Cardiac muscle cell (in vitro differentiated cells and primary cell): ENCODE measurements at regions not wholly inside any gene's neighbourhood (a gene's known extent, or its start where the extent isn't known, plus 50 kb on each side); places are given as distances from the start of the nearest gene placed in this dataset.
"Not testable (repeated sequence)": the region's sequence is repeated elsewhere in the genome, so short reads cannot be mapped to it uniquely, and the experiment has no call there.

Experiments used
- DNase-seq, 2 donors: peaks; one replicate each; pipeline versions ENCODE4 v3.0.0 to v3.0.0-alpha.2; 2010 to 2017; ENCODE audit warnings: low read depth in 1 of 2, low spot score in 1 of 2
- H3K27ac ChIP-seq: fragments of 200-600 bp; sonication (generic); 2 replicates; pipeline ENCODE4 v1.5.1; 2016
- H3K27me3 ChIP-seq: fragments of 200-600 bp; sonication (generic); 2 replicates; pipeline ENCODE4 v1.6.0; 2016; ENCODE audit warnings: control low read depth
- H3K36me3 ChIP-seq: fragments of 200-600 bp; sonication (generic); 2 replicates; pipeline ENCODE4 v1.5.1; 2016; ENCODE audit warnings: control low read depth
- H3K4me1 ChIP-seq: fragments of 200-600 bp; sonication (generic); 2 replicates; pipeline ENCODE4 v1.8.1; 2017; ENCODE audit warnings: low read depth, mild to moderate bottlenecking, mixed run types
- H3K4me3 ChIP-seq: fragments of 200-600 bp; sonication (generic); 2 replicates; pipeline ENCODE4 v1.5.1; 2016; ENCODE audit warnings: mild to moderate bottlenecking
- H3K9me3 ChIP-seq: fragments of 200-600 bp; sonication (generic); 2 replicates; pipeline ENCODE4 v1.5.1; 2017; ENCODE audit warnings: low read depth, mild to moderate bottlenecking, control low read depth
- CTCF ChIP-seq: IDR thresholded peaks from 2 replicates; pipeline ENCODE4 v1.5.1; 2012; ENCODE audit warnings: low read depth, mild to moderate bottlenecking, low read length

GRCh38 chr9:30928045-30928444 is 1456.4 kb upstream of the ACO1 start:
- H3K4me1 ChIP-seq: no peaks in the 10 kb centered on the region
- no peak overlapping the region for H3K27ac ChIP-seq
- no peak for TF ChIP-seq CTCF

GRCh38 chr9:30932226-30932625 is 1452.2 kb upstream of the ACO1 start:
- H3K9me3 ChIP-seq: no peaks in the 10 kb centered on the region
- no peak overlapping the region for H3K4me3 ChIP-seq
- no peaks in the 10 kb centered on the region for H3K27me3 ChIP-seq
- DNase-seq: no peak
- no peak overlapping the region for H3K27ac ChIP-seq
- H3K4me1 ChIP-seq: no peaks in the 10 kb centered on the region
- no peak for TF ChIP-seq CTCF
- no peaks in the 10 kb centered on the region for H3K36me3 ChIP-seq

More at GRCh38 chr9:30928045-30928444, 1456.4 kb upstream of the ACO1 start:
- DNase-seq: no peak
- Histone ChIP-seq H3K27me3 (no peaks in the 10 kb centered on the region), H3K9me3 (no peaks in the 10 kb centered on the region), H3K4me3 (no peak overlapping the region), H3K36me3 (no peaks in the 10 kb centered on the region)

GRCh38 chr9:30935730-30936129 is 1448.7 kb upstream of the ACO1 start:
- Histone ChIP-seq H3K4me1 (no peaks in the 10 kb centered on the region), H3K27me3 (no peaks in the 10 kb centered on the region), H3K9me3 (no peaks in the 10 kb centered on the region), H3K27ac (no peak overlapping the region), H3K4me3 (no peak overlapping the region), H3K36me3 (no peaks in the 10 kb centered on the region)
- no peak for DNase-seq
- no peak for TF ChIP-seq CTCF

- no peaks in the 10 kb centered on the region for H3K36me3 ChIP-seq
- H3K27ac ChIP-seq: no peak overlapping the region
- no peak for DNase-seq
- H3K4me1 ChIP-seq: no peaks in the 10 kb centered on the region
- H3K9me3 ChIP-seq: no peaks in the 10 kb centered on the region
- H3K27me3 ChIP-seq: no peaks in the 10 kb centered on the region
- no peak overlapping the region for H3K4me3 ChIP-seq
- TF ChIP-seq CTCF: no peak
These were observed 1447.3 kb upstream of the ACO1 start for GRCh38 chr9:30937106-30937505.

- DNase-seq: not testable (repeated sequence)
These were observed 1441.6 kb upstream of the ACO1 start for GRCh38 chr9:30942852-30943251.

GRCh38 chr9:30943446-30944224 is 1440.8 kb upstream of the ACO1 start:
- no peak for DNase-seq
- H3K4me1 ChIP-seq: no peaks in the 10 kb centered on the region
- no peak for TF ChIP-seq CTCF
- no peak overlapping the region for H3K4me3 ChIP-seq
- no peaks in the 10 kb centered on the region for H3K9me3 ChIP-seq
- no peaks in the 10 kb centered on the region for H3K27me3 ChIP-seq
- H3K36me3 ChIP-seq: no peaks in the 10 kb centered on the region
- H3K27ac ChIP-seq: no peak overlapping the region

More at GRCh38 chr9:30942852-30943251, 1441.6 kb upstream of the ACO1 start:
- H3K36me3 ChIP-seq, H3K27ac ChIP-seq, H3K4me1 ChIP-seq, H3K4me3 ChIP-seq, H3K27me3 ChIP-seq, H3K9me3 ChIP-seq: not testable (repeated sequence)
